HG03521 (cell line): ENCODE measurements at regions not wholly inside any gene's neighbourhood (a gene's known extent, or its start where the extent isn't known, plus 50 kb on each side); places are given as distances from the start of the nearest gene placed in this dataset.

Experiments used
- ATAC-seq: cut with Tn5 transposase; IDR thresholded peaks from one replicate; pipeline ENCODE4 v1.9.1; 2021; ENCODE audit warnings: mild to moderate bottlenecking, moderate library complexity; ENCODE audit not compliant: unreplicated experiment

- ATAC-seq, result no peak
Observed at GRCh38 chr18:53937037-53937436, 287.4 kb downstream of the MBD2 start.

- ATAC-seq, result no peak
Observed at GRCh38 chr18:53935803-53936202, 288.7 kb downstream of the MBD2 start.

- ATAC-seq, result no peak
Observed at GRCh38 chr18:53935399-53935798, 289.1 kb downstream of the MBD2 start.

- ATAC-seq, result no peak
Observed at GRCh38 chr18:53920312-53921075, 304.0 kb downstream of the MBD2 start.

- no peak for ATAC-seq
Observed at GRCh38 chr18:53918091-53918490, 306.4 kb downstream of the MBD2 start.

GRCh38 chr18:53911200-53911599 lies 313.3 kb downstream of the MBD2 start:
- ATAC-seq, result no peak

- ATAC-seq, result no peak
Observed at GRCh38 chr18:53909668-53910067, 314.8 kb downstream of the MBD2 start.

GRCh38 chr18:53907921-53908320 lies 316.5 kb downstream of the MBD2 start:
- no peak for ATAC-seq

- no peak for ATAC-seq
Observed at GRCh38 chr18:53906681-53907080, 317.8 kb downstream of the MBD2 start.

- ATAC-seq, result no peak
Observed at GRCh38 chr18:53894675-53895442, 329.6 kb downstream of the MBD2 start.

GRCh38 chr18:53887447-53887846 lies 337.0 kb downstream of the MBD2 start:
- ATAC-seq, result no peak

- no peak for ATAC-seq
Observed at GRCh38 chr18:53886058-53886457, 338.4 kb downstream of the MBD2 start.

GRCh38 chr18:53883771-53884170 lies 340.7 kb downstream of the MBD2 start:
- ATAC-seq, result no peak

GRCh38 chr18:53874103-53874502 lies 350.4 kb downstream of the MBD2 start:
- ATAC-seq, result no peak

- ATAC-seq, result no peak
Observed at GRCh38 chr18:53864770-53865169, 359.7 kb downstream of the MBD2 start.

GRCh38 chr18:53862921-53863320 lies 361.5 kb downstream of the MBD2 start:
- ATAC-seq, result no peak

GRCh38 chr18:53861185-53861584 lies 363.3 kb downstream of the MBD2 start:
- ATAC-seq, result no peak

GRCh38 chr18:53859764-53860163 lies 364.7 kb downstream of the MBD2 start:
- ATAC-seq, result no peak

- ATAC-seq, result no peak
Observed at GRCh38 chr18:53850902-53851301, 373.6 kb downstream of the MBD2 start.

- no peak for ATAC-seq
Observed at GRCh38 chr18:53843763-53844162, 380.7 kb downstream of the MBD2 start.

- no peak for ATAC-seq
Observed at GRCh38 chr18:53843113-53843760, 381.2 kb downstream of the MBD2 start.

GRCh38 chr18:53838746-53839145 lies 385.7 kb downstream of the MBD2 start:
- no peak for ATAC-seq
